Amniotic epithelial cell (primary cell): ENCODE measurements at regions not wholly inside any gene's neighbourhood (a gene's known extent, or its start where the extent isn't known, plus 50 kb on each side); places are given as distances from the start of the nearest gene placed in this dataset.

Experiments used
- DNase-seq: peaks from one replicate; pipeline ENCODE4 v3.0.0-alpha.2; 2010; ENCODE audit warnings: low read depth

DNA sequence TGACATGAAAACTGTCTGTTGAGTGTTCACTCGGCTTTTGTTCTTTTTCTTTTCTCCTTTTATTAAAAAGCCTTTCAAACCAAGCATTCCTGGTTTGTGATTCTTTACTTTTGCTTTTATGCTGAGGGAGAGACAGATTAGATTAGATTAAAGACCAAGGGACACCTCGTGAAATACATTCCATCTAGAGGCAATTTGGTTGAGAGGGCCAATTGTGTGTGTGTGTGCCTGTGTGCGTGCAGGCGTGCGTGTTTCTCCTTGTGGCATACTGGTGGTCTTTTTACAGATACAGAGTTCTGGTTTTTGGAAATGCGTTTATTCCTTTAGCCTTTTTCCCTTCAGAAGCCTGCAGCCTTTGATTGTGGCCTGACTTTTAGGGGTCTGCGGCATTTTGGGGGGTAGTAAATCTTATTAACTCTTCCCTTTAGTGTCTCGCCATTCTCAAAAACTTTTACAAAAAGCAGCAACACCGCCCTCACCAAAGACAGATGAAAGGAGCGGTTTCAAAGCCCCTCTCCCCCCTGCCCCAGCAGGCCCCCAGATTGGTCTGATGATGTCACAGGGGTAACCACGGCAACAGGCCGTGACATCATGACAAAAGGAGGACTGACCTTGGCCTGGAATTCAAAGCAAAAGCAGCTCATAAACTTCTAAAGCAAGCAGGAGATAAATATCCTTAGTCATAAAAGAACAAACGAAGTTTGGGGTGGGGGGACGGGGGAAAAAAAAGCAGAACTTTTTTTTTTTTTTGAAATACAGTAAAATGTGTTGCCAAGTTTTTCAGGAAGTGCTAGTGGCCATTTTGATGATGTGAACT, 84.1 kb upstream of the TBX3 start:
- DNase-seq = peak; percentile 52

- no peak for DNase-seq
Measured at GRCh38 chr12:114767084-114767760, 83.2 kb upstream of the TBX3 start.

DNA sequence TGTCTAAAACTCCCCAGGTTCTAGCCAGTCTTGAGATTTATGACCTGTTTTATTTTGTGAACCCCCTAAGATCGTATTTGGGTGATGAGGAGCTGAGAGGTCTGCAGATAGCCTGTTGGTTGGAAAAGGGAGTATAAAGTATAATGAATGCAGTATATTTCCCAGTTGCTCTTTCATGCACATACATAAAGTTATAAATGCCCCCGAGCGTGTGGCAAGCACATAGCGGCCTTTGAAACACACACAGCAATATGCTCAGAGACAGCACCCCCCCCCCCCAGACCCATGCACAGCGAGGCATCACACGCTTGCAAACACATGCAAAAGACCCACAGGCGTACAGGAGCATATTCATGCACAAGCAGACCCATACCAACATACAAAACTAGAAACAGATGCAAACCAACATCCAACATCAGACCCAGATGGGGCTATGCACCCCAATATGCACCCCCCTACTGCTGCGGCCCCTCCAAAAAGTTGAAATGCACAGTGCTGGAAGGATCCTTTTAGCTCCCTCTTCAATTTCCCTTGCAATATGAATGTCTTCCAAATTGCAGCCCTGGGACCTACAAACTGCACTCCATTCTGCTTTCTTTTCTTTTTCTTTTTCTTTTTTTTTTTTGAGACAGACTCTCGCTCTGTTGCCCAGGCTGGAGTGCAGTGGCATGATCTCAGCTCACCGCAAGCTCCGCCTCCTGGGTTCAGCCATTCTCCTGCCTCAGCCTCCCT, 82.2 kb upstream of the TBX3 start:
- no peak for DNase-seq

GRCh38 chr12:114764510-114764909, 80.5 kb upstream of the TBX3 start:
- DNase-seq = no peak

DNA sequence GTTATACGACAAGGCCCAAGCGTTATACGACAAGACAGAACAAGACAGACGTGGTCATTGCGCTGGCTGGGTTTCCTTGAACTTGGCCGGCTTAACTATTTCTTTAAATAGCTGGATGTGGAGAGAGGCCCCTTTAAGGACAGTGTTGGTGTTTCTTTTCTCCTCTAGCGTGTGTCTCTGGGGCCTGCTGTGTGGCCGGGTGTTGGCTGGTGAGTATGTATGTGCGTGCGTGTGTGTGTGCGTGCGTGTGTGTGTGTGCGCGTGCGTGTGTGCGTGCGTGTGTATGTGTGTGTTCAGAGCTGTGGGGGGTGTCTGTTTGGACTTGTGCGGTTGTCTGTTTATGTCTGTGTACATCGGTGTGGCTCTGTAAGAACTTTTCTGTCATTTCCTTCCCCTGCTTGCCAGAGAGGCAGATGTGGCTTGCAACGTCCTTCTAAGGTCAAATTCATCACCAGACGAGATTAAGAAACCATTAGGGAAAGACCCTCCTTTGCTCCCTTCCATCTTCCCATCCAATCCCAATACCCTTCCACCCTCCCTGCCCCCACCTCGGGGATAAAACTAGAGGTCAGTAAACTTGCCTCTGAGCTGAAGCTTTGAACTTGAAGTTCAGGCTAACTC, 78.6 kb upstream of the TBX3 start:
- no peak for DNase-seq

- no peak for DNase-seq
Measured at GRCh38 chr12:114760151-114760877, 76.3 kb upstream of the TBX3 start.

DNA sequence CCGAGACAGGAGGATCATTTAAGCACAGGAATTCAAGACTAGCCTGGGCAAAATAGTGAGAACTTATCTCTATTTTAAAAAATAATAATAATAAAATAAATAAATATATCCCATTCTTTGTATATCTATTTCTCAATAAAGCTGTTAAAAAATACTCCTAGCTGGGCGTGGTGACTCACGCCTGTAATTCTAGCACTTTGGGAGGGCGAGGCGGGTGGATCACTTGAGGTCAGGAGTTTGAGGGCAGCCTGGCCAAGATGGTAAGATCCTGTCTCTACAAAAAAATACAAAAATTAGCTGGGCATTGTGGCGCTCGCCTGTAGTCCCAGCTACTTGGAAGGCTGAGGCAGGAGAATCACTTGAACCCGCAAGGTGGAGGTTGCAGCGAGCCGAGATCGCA, 75.7 kb upstream of the TBX3 start:
- no peak for DNase-seq

- DNase-seq = no peak
Measured at GRCh38 chr12:114757684-114758325, 73.8 kb upstream of the TBX3 start.

- no peak for DNase-seq
Measured at GRCh38 chr12:114752217-114752616, 68.2 kb upstream of the TBX3 start.

DNA sequence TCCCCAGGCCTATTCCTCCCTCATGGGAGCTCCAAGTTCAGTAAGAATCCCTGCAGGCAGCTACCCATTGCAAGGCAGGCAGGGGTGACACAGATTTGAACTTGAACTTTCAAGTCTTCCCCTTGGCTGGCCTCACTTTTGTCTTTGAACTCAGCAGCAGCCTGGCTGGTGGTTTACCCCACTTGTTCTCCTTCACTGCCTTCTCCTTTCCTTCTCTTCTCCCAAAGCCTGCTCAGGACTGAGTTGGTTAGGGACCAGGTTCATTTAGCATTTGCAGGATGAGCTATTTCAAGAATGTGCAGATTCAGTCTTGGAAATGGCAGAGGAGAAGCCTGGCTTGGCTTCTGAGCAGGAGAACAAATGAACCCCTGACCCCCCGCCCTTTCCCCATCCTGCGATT, 67.7 kb upstream of the TBX3 start:
- DNase-seq = no peak

DNA sequence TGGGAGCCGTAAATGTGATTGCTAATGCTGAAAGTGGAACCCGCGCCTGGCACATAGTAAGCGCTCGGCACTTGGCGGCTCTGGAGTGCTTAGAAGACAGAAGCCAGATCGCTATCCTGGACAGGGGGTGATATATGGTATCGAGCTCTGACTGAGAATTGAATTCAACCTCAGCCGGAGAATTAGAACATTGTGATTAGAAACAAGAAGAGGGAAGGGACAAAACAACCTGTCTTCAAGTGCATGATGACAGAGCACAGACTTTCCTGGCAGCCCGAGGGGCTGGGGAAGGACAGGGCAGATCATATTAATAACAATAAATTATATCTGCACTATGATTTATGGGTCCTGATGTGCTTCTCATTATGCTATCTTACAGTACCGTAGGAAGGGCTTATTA, 66.9 kb upstream of the TBX3 start:
- DNase-seq = no peak

- no peak for DNase-seq
Measured at GRCh38 chr12:114749065-114749464, 65.1 kb upstream of the TBX3 start.

- DNase-seq = no peak
Measured at GRCh38 chr12:114747012-114747858, 63.3 kb upstream of the TBX3 start.

GRCh38 chr12:114746297-114747011, 62.5 kb upstream of the TBX3 start:
- peak; percentile 55 for DNase-seq

GRCh38 chr12:114744691-114745090, 60.7 kb upstream of the TBX3 start:
- DNase-seq = no peak

DNA sequence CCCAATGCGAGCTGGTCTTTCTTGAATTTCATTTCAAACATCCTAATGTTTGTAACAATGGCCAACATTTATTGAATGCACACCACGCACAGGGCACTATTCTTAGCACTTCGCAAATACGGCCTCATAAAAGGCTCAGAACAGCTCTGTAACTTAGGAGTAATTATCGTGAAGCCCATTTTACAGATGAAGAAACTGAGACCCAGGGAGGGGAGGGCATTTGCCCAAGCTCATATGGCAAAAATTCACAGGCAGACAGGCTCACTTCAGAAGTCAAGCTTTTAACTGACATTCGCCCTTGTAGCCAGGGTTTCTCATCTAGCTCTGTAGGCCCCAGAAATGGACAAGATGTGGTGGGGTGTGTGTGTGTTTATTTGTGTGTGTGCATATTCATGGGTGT, 60.3 kb upstream of the TBX3 start:
- DNase-seq = no peak

GRCh38 chr12:114743799-114744198, 59.8 kb upstream of the TBX3 start:
- no peak for DNase-seq

GRCh38 chr12:114743289-114743688, 59.3 kb upstream of the TBX3 start:
- DNase-seq = no peak

- no peak for DNase-seq
Measured at GRCh38 chr12:114742363-114742762, 58.4 kb upstream of the TBX3 start.

- no peak for DNase-seq
Measured at GRCh38 chr12:114741940-114742339, 58.0 kb upstream of the TBX3 start.
